CD4-positive, alpha-beta T cell treated with Interleukin-17A for 4 hours (primary cell): ENCODE measurements at regions not wholly inside any gene's neighbourhood (a gene's known extent, or its start where the extent isn't known, plus 50 kb on each side); places are given as distances from the start of the nearest gene placed in this dataset.

Experiments
- DNase-seq: peaks from one replicate; pipeline ENCODE4 v3.0.0-alpha.2; 2020; ENCODE audit warnings: mixed read lengths

- DNase-seq, result no peak
Measured at GRCh38 chr2:76314271-76315020, 603.7 kb upstream of the GCFC2 start.

- no peak for DNase-seq
Measured at GRCh38 chr2:76312236-76312635, 601.5 kb upstream of the GCFC2 start.

- no peak for DNase-seq
Measured at GRCh38 chr2:76311728-76312127, 601.0 kb upstream of the GCFC2 start.

DNA sequence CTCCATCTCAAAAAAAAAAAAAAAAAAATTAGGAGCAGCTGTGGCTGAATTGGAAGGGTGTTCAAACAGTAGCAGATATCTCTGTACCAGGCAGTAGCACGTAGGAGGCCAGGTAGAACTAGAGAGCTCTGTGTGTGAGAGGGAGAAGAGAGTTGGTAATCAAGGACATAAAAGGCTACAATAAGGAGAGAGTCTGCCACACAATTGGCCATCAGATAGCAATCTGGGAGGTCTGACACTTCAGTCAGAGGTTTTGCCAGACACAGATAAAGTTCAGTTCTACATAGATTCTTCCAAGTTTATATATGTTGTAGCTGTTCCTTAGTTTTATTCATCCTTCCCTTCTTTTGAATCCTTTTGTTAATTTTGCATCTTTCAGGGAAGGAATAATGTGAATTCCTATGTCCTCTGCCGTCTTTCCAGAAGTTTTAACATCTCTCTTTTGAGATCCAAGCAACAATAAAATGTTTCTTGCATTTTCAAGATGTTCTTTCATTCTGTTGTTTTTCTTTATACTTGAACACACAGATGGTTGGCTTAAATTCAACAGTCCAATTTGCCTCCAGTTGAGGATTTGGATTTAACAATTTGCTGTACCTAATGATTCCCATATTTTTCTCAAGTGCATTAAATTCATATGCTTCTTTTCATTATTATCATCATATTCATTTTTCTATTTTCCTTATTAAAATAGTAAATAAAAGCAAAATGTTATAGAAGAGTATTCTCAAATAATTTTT, 600.3 kb upstream of the GCFC2 start:
- no peak for DNase-seq

DNA sequence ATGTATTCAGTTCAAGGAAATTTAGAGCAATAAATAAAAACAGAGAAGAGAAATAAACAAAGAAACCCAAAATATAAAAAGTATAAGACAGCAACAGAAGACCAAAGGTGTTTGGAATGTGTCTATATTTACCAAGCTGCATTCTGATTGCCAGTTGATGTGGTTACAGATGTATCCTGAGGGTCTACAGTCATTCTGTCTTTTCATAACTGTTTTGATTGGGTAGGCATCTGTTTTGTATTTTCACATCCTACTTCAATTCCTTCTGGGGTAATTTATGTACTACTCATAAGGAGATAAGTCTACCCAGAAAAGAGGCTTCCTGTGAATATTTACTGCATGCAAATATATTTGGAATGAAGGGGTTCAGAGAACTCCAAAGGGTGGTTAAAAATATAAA, 596.8 kb upstream of the GCFC2 start:
- DNase-seq, result no peak

- no peak for DNase-seq
Measured at GRCh38 chr2:76298041-76298440, 587.3 kb upstream of the GCFC2 start.

DNA sequence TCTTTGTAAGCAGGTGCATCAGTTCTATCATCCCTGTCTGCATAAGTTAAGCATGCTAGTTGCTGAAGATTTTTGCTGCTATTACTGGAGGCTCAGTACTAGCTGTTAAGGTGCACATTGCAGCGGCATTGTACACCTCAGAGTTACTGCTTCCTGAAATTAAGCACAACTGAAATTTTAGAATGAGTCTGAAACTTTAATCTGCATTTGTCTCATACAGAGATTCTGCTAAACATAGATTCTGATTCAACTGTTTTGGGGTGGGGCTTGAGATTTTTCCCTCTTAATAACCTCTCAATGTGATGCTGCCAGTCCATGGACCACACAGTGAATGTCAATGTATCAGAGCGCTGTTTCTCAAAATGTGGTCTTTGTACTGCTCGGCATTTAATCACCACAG, 585.7 kb upstream of the GCFC2 start:
- DNase-seq, result no peak

DNA sequence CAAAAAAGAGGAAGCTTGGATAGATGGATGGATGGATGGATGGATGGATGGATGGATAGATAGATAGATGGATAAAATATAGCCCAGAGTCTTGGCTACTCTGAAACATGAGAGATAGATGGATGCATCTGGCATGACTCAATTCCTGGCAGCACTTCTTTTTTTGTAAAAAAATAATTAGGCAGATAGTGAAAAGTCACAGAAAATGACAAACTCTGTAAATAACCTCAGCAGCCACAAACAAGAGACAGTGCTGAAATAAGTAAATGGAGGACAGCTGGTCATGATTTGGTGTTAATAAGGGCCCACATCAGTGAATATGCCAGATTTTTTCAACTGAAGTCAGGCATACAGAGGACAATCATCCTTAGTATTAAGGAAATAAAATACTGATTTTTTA, 585.0 kb upstream of the GCFC2 start:
- no peak for DNase-seq

DNA sequence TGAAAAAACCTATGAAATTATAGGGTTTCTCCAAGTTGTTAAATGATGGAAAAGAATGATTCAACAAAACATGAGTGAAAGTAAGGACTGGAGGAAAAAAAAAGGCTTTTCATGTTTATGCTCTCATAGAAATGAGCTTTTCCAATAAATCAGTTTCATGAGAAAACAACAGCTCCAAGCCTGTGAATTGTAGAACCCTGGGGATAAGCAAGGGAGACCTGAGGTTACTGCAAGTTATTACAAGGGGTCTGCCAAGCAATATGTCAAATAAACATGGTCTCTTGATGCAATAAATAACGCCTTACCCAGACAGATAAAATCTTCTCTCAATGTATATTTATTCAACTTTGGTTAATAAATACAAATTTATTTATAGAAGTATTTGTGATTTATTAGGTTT, 577.9 kb upstream of the GCFC2 start:
- no peak for DNase-seq

- no peak for DNase-seq
Measured at GRCh38 chr2:76288146-76288545, 577.4 kb upstream of the GCFC2 start.

DNA sequence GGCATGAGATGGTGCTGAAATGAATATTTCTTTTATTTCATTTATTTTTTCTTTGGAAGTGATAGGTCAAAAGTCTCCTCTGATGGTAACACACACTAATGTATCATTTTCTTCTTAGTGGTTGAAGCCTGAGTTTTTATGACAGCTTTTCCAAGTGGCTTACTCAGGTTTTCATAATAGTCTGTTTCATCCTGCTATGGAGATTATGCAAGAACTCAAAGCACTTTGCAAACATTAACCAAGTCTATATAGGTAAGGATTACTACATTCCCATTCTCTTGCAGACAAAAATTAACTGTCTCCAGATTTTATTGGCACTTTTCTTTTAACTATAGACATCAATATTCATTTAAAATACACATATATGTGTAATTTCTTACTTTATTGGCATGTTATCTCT, 572.6 kb upstream of the GCFC2 start:
- DNase-seq, result no peak

DNA sequence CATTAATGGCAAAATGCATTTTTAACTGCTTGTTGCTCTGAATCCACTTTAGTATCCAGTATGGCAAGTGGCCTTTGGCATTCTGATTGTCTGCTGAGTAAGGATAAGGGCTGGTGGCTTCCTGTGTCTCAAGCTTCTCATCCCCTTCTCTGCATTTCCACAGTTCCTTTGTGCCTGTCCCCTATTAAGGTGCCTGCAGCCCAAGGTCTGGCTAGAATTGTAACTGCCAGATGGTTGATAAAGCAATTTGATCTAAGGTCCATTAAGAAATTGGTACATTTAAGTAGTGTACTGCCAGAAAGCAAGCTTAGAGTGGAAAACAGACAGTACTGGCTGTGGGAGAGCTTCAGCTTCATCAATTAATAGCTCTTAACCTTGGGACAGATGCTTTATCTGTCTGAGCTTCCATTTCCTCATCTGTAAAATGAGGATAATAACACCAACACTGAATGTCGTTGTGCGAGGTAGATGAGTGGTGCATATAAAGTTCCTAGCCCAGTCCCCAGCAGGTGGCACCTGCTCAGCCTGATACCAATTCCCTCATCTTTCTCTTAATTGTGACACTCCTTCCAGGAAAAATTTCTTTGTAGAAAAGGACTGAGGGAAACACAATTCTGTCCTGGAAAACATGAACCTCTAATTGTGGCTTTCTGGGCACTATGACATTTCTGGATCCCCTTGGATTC, 570.6 kb upstream of the GCFC2 start:
- no peak for DNase-seq

GRCh38 chr2:76280686-76281085, 570.0 kb upstream of the GCFC2 start:
- DNase-seq, result no peak

DNA sequence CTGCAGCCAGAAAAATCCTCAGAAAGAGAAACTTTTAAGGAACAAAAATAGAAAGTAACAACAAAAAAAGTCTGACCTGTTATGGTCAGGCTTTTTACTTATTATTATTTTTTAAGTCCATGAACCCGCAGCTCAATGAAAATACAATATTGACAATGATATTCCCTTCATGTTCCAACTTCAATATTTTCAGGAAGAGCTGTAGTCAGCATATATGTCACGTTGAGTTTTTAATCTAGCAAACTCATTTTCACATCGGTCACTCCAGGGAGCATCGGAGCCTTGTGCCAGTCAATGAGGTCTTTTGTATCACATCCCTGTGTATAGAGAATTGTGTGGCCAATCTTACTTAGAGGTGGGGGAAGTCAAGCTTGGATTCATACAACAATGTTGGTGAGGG, 568.4 kb upstream of the GCFC2 start:
- no peak for DNase-seq

DNA sequence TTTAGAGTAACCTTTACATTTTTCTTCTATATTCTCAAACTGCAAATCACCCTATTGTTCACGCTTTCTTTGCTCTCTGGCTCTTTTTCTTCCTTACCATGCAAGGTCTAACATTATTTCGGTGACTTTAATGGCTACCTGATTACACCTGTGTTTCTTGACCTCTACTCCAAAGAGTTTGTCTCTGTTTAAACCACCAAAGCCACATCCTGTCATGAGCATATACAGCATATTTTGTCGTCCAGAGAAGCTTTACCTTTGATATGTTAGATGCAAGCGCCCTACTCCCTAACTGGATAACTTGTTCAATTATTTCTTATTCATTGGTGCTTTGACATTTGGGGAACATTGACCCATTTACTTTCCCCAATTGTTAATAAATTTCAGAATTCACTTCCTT, 565.1 kb upstream of the GCFC2 start:
- DNase-seq, result no peak

GRCh38 chr2:76274676-76275075, 564.0 kb upstream of the GCFC2 start:
- DNase-seq, result no peak

DNA sequence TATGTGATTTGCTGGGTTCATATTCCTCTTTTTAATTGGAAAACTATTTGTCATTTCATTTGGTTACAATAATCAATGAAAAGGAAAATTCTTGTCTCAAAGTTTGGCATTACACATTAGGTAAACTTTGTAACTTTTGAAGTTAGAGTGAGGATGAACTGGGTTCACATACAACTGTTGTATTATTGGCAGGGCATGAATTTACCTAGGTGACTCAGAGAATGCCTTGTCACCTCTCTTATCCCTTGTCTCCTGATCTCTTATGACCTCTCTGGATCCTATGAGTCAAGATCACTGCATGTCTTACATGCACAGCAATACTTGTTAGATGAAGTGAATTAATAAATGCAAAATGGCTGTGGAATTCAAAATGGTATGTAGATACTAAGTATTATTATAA, 563.4 kb upstream of the GCFC2 start:
- no peak for DNase-seq

GRCh38 chr2:76270096-76270710, 559.5 kb upstream of the GCFC2 start:
- DNase-seq, result no peak

- no peak for DNase-seq
Measured at GRCh38 chr2:76268902-76269620, 558.3 kb upstream of the GCFC2 start.

DNA sequence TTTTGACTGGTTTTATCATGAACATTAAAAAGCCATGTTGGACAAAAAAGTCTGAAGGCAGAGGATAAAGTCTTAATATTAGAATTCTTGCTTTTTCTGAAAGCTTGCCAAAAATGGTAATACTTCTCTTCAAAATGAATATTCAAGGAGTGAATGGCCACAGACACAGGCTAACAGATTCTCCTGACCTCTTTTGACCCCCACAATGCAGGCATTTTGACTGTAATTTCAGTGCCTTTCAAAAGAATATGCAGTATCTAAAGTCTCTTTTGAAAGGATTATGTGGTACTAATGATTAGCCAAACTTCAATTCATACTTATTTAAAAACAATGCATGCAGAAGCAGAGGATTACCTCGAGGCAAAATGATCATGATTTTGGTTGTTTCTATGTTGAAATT, 557.8 kb upstream of the GCFC2 start:
- DNase-seq, result no peak

DNA sequence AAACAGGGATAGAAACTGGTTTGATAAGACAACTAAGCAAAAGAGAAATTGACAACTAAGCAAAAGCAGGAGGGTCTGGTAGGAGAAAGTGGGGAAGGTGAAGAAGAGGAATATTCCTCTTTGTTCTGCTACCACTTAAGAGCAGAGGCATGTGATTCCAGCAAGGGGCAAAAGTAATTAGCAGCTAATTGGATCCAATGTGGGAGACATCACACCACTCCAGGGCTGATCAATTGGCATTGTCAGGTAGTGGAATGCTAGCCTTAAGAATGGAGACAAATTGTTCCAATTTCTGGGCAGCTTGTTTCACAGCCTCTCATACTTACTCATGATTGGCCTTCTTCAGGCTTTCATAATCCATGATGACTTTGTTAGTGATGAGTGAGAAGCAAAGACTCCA, 547.1 kb upstream of the GCFC2 start:
- DNase-seq, result no peak

GRCh38 chr2:76256458-76257088, 545.9 kb upstream of the GCFC2 start:
- no peak for DNase-seq
